ENCODE measurements at regions not wholly inside any gene's neighbourhood (a gene's known extent, or its start where the extent isn't known, plus 50 kb on each side); places are given as distances from the start of the nearest gene placed in this dataset.

DNA sequence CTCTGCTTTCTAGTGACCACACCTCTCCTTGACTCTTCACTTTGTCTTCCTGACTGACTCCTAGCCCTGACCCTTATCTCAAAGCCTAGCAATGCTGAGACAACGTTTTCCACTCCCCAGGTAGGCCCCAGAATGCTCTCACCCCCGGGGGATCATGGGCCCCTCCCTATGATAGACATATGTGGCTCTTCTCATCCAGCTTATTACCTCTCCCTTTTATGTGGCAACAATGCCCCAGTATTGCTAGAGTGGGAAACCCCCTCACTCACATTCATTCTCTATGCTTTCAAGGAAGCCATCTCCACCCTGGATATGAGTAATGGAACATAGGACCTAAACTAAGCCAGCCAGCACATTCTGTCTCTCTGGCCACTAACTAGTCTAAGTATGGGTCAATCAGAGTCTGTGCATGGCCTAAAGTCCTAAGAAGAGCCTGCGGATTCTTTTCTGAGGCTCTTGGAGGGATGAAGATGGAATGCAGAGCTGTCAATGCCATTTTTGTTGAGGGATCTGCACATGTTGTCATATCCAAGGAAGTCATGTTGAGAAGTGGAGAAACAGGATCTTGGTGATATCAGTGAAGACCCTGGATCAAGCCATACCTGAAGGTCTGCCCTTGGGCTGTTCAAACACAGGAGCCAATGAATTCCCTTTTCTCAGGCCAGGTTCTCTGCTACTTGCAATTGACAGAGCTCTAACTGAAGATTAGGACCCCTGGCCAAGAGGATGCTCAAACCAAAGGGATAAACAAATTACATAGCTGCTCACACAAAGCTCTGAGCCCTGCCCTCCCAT, 79.8 kb upstream of the GRK3 start:
- H3K4me3 ChIP-seq (ENCODE audit: low read depth in 1 of 2, low read length in 2 of 2): no peak overlapping the region
- H3K27me3 ChIP-seq (ENCODE audit: control insufficient read depth in 1 of 2, insufficient read depth in 2 of 2, low read length in 2 of 2): no peaks in the 10 kb centered on the region
- H3K36me3 ChIP-seq (ENCODE audit: control insufficient read depth in 1 of 2, insufficient read depth in 2 of 2, low read length in 2 of 2): peaks cover 4 to 21% of the 10 kb centered on the region in 2 donors
- H3K9me3 ChIP-seq (ENCODE audit: control insufficient read depth in 1 of 2, low read length in 2 of 2): peaks cover 0 to 2% of the 10 kb centered on the region in 2 donors
- H3K9ac ChIP-seq (ENCODE audit: low read depth in 1 of 2, low read length in 2 of 2): no peak overlapping the region
- H3K27ac ChIP-seq (ENCODE audit: low read depth, low read length): no peak overlapping the region
- H3K4me1 ChIP-seq (ENCODE audit: control insufficient read depth in 1 of 2, insufficient read depth in 2 of 2, low read length in 2 of 2): peaks cover 5 to 10% of the 10 kb centered on the region in 2 donors

DNA sequence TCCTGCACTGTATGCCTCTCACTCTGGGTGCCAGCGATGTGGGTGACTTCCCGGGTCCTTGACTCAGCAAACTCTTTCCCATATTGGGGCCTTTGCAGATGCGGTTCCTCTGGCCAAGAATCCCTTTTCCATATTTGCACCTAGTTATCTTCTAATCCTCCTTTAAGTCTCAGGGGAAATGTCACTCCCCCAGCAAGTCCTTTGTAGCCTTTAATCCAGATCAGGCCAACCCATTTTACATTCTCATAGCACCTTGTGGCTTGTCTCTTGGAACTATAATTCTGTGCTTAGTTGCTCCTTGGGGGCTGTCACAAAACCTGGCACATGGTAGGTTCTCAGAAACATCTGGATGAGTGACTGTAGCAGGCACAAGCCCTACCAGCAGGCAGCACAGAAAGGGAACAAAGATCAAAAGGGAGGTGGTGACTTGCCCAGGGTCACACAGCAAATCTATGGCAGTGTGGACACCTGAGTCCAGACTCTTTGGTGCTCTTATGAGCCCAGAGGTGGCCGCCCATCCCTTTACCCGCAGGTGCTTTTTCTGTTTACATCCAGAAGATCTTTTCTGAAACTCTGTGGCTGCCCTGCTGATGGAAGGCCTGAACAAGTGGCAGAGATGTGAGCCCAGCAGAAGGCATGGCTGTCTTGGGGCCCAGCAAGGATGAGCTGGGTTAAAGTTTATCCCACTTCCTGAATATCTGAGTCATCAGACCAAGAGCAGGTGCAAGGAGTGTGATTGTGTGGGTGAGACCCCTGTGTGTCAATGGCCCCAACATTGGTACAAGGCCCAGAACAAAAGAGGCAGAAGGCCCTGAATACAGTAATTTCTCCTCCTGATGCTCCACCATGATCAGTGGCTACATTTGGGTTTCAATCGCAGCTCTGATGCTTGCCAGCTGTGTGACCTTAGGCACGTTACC, 78.6 kb upstream of the GRK3 start:
- no peak overlapping the region for H3K9ac ChIP-seq (ENCODE audit: low read depth in 1 of 2, low read length in 2 of 2)
- peaks cover 4 to 24% of the 10 kb centered on the region in 2 donors for H3K36me3 ChIP-seq (ENCODE audit: control insufficient read depth in 1 of 2, insufficient read depth in 2 of 2, low read length in 2 of 2)
- peaks cover 0 to 4% of the 10 kb centered on the region in 2 donors for H3K9me3 ChIP-seq (ENCODE audit: control insufficient read depth in 1 of 2, low read length in 2 of 2)
- H3K27me3 ChIP-seq (ENCODE audit: control insufficient read depth in 1 of 2, insufficient read depth in 2 of 2, low read length in 2 of 2): no peaks in the 10 kb centered on the region
- H3K27ac ChIP-seq (ENCODE audit: low read depth, low read length): no peak overlapping the region
- peaks cover 5 to 10% of the 10 kb centered on the region in 2 donors for H3K4me1 ChIP-seq (ENCODE audit: control insufficient read depth in 1 of 2, insufficient read depth in 2 of 2, low read length in 2 of 2)
- no peak overlapping the region for H3K4me3 ChIP-seq (ENCODE audit: low read depth in 1 of 2, low read length in 2 of 2)

DNA sequence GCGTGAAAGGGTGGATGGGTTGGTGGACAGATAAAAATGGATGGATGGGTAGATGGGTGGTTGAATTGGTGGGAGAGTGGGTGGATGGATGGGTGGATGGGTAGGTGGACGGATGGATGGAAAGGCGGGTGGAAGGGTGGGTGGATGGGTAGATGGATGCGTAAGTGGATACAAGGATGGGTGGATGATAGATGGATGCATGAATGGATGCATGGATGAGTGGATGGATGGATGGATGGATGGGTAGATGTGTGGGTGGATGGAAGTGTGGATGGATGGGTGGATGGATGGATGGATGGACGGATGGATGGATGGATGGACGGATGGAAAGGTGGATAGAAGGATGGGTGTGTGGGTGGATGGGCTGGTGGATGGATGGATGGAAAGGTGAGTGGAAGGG, 77.0 kb upstream of the GRK3 start:
- H3K27me3 ChIP-seq (ENCODE audit: control insufficient read depth in 1 of 2, insufficient read depth in 2 of 2, low read length in 2 of 2): no peaks in the 10 kb centered on the region
- peaks cover 0 to 4% of the 10 kb centered on the region in 2 donors for H3K9me3 ChIP-seq (ENCODE audit: control insufficient read depth in 1 of 2, low read length in 2 of 2)
- no peak overlapping the region for H3K4me3 ChIP-seq (ENCODE audit: low read depth in 1 of 2, low read length in 2 of 2)
- no peak overlapping the region for H3K27ac ChIP-seq (ENCODE audit: low read depth, low read length)
- peaks cover 5 to 10% of the 10 kb centered on the region in 2 donors for H3K4me1 ChIP-seq (ENCODE audit: control insufficient read depth in 1 of 2, insufficient read depth in 2 of 2, low read length in 2 of 2)
- peaks cover 4 to 19% of the 10 kb centered on the region in 2 donors for H3K36me3 ChIP-seq (ENCODE audit: control insufficient read depth in 1 of 2, insufficient read depth in 2 of 2, low read length in 2 of 2)
- H3K9ac ChIP-seq (ENCODE audit: low read depth in 1 of 2, low read length in 2 of 2): no peak overlapping the region

DNA sequence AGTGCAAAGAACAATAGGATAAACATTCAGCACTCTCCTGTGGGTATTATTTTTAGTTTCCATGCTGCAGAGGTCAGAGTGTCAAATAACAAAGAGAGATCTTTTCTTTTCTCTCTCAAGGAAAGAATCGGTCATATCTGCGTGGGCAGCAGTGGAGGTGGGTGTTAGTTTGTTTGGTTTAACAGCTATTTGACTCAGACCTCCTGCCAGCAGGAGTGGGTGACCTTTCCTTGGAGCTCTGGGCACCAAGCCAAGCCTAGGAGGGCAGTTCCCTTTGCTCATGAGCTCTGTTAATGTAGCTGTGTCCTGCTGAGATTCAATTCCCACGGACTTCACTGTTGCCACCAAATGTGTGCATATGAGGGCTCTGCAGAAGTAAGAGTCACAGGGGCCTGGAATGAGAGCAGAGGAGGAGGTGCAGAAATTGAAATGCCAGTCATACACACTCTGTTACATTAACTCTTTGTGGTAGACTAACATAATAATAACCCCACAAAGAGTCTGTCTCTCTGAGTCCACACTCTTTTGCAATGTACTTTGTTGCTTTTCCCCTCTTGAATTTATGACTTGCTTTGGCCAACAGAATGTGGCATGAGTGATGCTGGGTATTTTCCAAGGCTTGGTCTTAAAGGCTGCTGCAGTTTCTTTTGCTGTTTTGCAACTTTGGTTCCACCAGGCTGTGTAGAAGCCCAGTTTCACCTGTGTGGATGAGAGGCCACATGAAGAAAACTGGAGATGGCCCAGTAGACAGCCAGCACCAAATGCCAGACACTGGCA, 76.0 kb upstream of the GRK3 start:
- H3K27ac ChIP-seq (ENCODE audit: low read depth, low read length): no peak overlapping the region
- no peak overlapping the region for H3K9ac ChIP-seq (ENCODE audit: low read depth in 1 of 2, low read length in 2 of 2)
- peaks cover 5 to 10% of the 10 kb centered on the region in 2 donors for H3K4me1 ChIP-seq (ENCODE audit: control insufficient read depth in 1 of 2, insufficient read depth in 2 of 2, low read length in 2 of 2)
- H3K9me3 ChIP-seq (ENCODE audit: control insufficient read depth in 1 of 2, low read length in 2 of 2): peaks cover 0 to 4% of the 10 kb centered on the region in 2 donors
- H3K27me3 ChIP-seq (ENCODE audit: control insufficient read depth in 1 of 2, insufficient read depth in 2 of 2, low read length in 2 of 2): no peaks in the 10 kb centered on the region
- H3K4me3 ChIP-seq (ENCODE audit: low read depth in 1 of 2, low read length in 2 of 2): no peak overlapping the region
- peaks cover 4 to 19% of the 10 kb centered on the region in 2 donors for H3K36me3 ChIP-seq (ENCODE audit: control insufficient read depth in 1 of 2, insufficient read depth in 2 of 2, low read length in 2 of 2)

DNA sequence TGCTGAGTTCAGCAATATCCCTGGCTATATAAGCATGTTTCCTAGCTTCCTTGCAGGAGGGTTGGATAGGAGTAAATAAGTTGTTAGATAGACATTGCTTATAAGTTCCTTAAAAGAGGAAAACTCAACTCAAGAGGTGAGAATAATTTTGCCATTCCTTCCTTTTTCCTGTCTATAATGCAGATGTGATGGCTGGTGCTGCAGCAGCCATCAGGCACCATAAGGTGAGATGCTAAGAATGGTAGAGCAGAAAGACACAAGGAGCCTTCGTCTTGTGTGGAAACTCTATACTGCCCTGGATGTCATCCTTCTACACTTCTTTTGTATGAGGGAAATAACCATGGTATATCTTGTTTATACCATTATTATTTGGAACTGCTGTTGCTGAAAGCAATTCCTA, 74.5 kb upstream of the GRK3 start:
- H3K4me1 ChIP-seq (ENCODE audit: control insufficient read depth in 1 of 2, insufficient read depth in 2 of 2, low read length in 2 of 2): peaks cover 5 to 10% of the 10 kb centered on the region in 2 donors
- peaks cover 0 to 13% of the 10 kb centered on the region in 2 donors for H3K36me3 ChIP-seq (ENCODE audit: control insufficient read depth in 1 of 2, insufficient read depth in 2 of 2, low read length in 2 of 2)
- H3K9ac ChIP-seq (ENCODE audit: low read depth in 1 of 2, low read length in 2 of 2): no peak overlapping the region
- H3K27me3 ChIP-seq (ENCODE audit: control insufficient read depth in 1 of 2, insufficient read depth in 2 of 2, low read length in 2 of 2): no peaks in the 10 kb centered on the region
- peaks cover 0 to 4% of the 10 kb centered on the region in 2 donors for H3K9me3 ChIP-seq (ENCODE audit: control insufficient read depth in 1 of 2, low read length in 2 of 2)
- no peak overlapping the region for H3K4me3 ChIP-seq (ENCODE audit: low read depth in 1 of 2, low read length in 2 of 2)
- H3K27ac ChIP-seq (ENCODE audit: low read depth, low read length): no peak overlapping the region

DNA sequence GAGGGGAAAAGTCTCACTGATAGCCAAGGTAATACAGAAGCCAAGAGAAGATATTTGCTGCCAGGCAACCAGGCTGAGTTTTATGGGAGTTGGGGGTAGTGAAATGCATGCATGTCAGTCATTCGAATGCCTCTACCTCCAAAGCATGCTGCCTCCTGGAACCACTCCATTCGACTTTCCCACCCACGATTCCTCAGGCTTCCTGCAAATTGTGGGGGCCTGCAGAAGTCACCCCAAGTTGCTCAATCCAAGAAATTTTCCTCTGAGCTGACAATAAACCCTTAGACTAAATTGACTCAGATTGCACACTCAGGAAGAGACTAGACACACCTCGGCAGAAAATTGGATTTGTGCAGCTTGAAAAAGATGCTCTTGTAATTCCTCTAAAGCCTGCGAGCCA, 73.6 kb upstream of the GRK3 start:
- Histone ChIP-seq H3K36me3 (ENCODE audit: control insufficient read depth in 1 of 2, insufficient read depth in 2 of 2, low read length in 2 of 2) (peaks cover 0 to 8% of the 10 kb centered on the region in 2 donors), H3K9me3 (ENCODE audit: control insufficient read depth in 1 of 2, low read length in 2 of 2) (peaks cover 0 to 4% of the 10 kb centered on the region in 2 donors), H3K27ac (ENCODE audit: low read depth, low read length) (no peak overlapping the region), H3K4me3 (ENCODE audit: low read depth in 1 of 2, low read length in 2 of 2) (no peak overlapping the region), H3K27me3 (ENCODE audit: control insufficient read depth in 1 of 2, insufficient read depth in 2 of 2, low read length in 2 of 2) (no peaks in the 10 kb centered on the region), H3K4me1 (ENCODE audit: control insufficient read depth in 1 of 2, insufficient read depth in 2 of 2, low read length in 2 of 2) (peaks cover 5 to 10% of the 10 kb centered on the region in 2 donors), H3K9ac (ENCODE audit: low read depth in 1 of 2, low read length in 2 of 2) (no peak overlapping the region)

DNA sequence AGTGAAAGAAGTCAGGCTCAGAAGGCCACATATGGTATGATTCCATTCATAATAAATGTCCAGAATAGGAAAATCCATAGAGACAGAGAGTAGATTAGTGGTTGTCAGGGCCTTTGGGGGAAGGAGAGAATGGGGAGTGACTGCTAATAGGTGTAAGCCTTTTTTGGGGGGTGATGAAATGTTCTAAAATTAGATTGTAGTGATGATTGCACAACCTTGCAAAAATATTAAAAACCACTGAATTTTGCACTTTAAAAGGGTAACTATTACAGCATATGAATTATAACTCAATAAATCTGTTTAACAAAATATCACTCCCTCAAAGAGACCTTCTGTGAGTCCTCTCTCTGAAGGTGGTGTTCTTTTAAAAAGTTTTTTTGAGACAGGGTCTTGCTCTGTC, 72.3 kb upstream of the GRK3 start:
- Histone ChIP-seq H3K36me3 (ENCODE audit: control insufficient read depth in 1 of 2, insufficient read depth in 2 of 2, low read length in 2 of 2) (peaks cover 0 to 4% of the 10 kb centered on the region in 2 donors), H3K9me3 (ENCODE audit: control insufficient read depth in 1 of 2, low read length in 2 of 2) (peaks cover 0 to 4% of the 10 kb centered on the region in 2 donors), H3K27me3 (ENCODE audit: control insufficient read depth in 1 of 2, insufficient read depth in 2 of 2, low read length in 2 of 2) (no peaks in the 10 kb centered on the region), H3K27ac (ENCODE audit: low read depth, low read length) (no peak overlapping the region), H3K4me3 (ENCODE audit: low read depth in 1 of 2, low read length in 2 of 2) (no peak overlapping the region), H3K9ac (ENCODE audit: low read depth in 1 of 2, low read length in 2 of 2) (no peak overlapping the region), H3K4me1 (ENCODE audit: control insufficient read depth in 1 of 2, insufficient read depth in 2 of 2, low read length in 2 of 2) (peaks cover 5 to 10% of the 10 kb centered on the region in 2 donors)

DNA sequence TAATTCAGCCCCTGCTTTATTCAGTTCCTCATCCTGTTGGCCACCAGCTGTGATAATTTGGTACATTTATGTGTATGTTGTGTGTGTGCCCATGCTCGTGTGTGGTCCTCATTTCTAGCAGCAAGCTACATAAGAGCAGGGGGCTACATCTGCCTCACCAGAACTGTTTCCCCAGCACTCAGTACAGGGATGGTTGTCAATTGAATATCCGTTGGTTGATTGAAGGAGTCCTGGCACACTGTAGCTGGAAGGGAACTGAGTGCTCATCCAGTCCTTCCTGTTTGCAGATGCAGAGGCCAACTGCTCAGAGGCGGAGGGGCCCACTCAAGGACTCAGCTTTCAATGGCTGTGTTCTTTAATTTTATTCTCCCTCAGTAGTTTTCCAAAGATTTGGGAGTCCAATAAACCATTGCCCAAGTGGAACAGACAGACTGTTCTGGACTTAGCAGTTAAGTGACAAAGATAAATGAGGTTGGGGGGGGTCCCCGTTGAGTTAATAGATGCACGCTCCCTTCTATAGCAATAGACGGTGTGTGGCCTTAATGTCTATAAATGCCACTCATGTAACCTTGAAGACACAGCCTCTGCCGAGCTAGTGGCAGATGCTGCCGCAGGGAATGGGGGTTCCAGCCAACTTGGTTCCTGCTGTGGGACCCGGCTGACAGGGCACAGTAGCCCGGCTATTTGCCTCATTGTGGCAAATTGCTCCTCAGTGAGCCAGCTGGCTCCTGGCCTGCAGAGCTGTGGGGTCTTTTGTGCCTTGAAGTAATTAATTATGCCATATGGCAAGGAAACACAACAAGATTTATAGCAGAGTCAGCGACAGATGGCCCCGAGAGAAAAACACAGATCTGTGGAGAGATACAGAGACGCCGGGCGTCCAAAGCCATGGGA, 71.4 kb upstream of the GRK3 start:
- Histone ChIP-seq H3K4me1 (ENCODE audit: control insufficient read depth in 1 of 2, insufficient read depth in 2 of 2, low read length in 2 of 2) (peaks cover 5 to 10% of the 10 kb centered on the region in 2 donors), H3K4me3 (ENCODE audit: low read depth in 1 of 2, low read length in 2 of 2) (no peak overlapping the region), H3K27ac (ENCODE audit: low read depth, low read length) (no peak overlapping the region), H3K36me3 (ENCODE audit: control insufficient read depth in 1 of 2, insufficient read depth in 2 of 2, low read length in 2 of 2) (peaks cover 0 to 4% of the 10 kb centered on the region in 2 donors), H3K9ac (ENCODE audit: low read depth in 1 of 2, low read length in 2 of 2) (no peak overlapping the region), H3K27me3 (ENCODE audit: control insufficient read depth in 1 of 2, insufficient read depth in 2 of 2, low read length in 2 of 2) (no peaks in the 10 kb centered on the region), H3K9me3 (ENCODE audit: control insufficient read depth in 1 of 2, low read length in 2 of 2) (peaks cover 0 to 4% of the 10 kb centered on the region in 2 donors)

DNA sequence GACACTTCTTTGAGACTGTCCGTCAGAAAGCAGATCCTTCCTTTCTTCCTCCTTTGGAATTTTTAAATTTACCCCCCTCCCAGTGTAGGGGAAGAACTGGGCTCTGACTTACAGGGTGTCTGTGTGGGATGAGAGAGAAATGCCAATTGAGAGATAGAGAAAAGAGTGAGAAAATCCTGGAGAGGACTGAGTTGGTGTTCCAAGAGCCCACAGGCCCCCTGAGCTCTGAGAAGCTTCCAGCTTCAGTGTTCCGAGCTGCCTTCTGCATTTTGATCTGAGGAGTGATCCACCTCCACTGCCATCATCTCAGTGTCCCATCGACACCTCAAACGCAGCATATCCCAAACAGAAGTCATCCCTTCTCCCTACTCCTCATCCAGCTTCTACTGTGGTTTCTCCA, 70.7 kb upstream of the GRK3 start:
- peaks cover 0 to 4% of the 10 kb centered on the region in 2 donors for H3K36me3 ChIP-seq (ENCODE audit: control insufficient read depth in 1 of 2, insufficient read depth in 2 of 2, low read length in 2 of 2)
- H3K27ac ChIP-seq (ENCODE audit: low read depth, low read length): no peak overlapping the region
- H3K4me3 ChIP-seq (ENCODE audit: low read depth in 1 of 2, low read length in 2 of 2): no peak overlapping the region
- no peak overlapping the region for H3K9ac ChIP-seq (ENCODE audit: low read depth in 1 of 2, low read length in 2 of 2)
- no peaks in the 10 kb centered on the region for H3K27me3 ChIP-seq (ENCODE audit: control insufficient read depth in 1 of 2, insufficient read depth in 2 of 2, low read length in 2 of 2)
- peaks cover 0 to 3% of the 10 kb centered on the region in 2 donors for H3K4me1 ChIP-seq (ENCODE audit: control insufficient read depth in 1 of 2, insufficient read depth in 2 of 2, low read length in 2 of 2)
- peaks cover 0 to 4% of the 10 kb centered on the region in 2 donors for H3K9me3 ChIP-seq (ENCODE audit: control insufficient read depth in 1 of 2, low read length in 2 of 2)

Measured in duodenal mucosa (tissue), 2 donors.